ENCODE measurements at regions not wholly inside any gene's neighbourhood (a gene's known extent, or its start where the extent isn't known, plus 50 kb on each side); places are given as distances from the start of the nearest gene placed in this dataset.

GRCh38 chr3:144109944-144110343 lies 138.3 kb downstream of the DIPK2A start:
- ChIA-PET POLR2A (no interaction called here), CTCF (no interaction called here)
- no peak for TF ChIP-seq SUZ12 (IDR thresholded peaks at IDR 0.05)
- TF ChIP-seq TARDBP (IDR thresholded peaks at IDR 0.05), result no peak
- no peak for TF ChIP-seq ARNT (IDR thresholded peaks at IDR 0.05)
- no peak for TF ChIP-seq NFRKB (IDR thresholded peaks at IDR 0.05)
- no peak for TF ChIP-seq PKNOX1 (IDR thresholded peaks at IDR 0.05)
- TF ChIP-seq BHLHE40 (IDR thresholded peaks at IDR 0.05; ENCODE audit: borderline replicate concordance), result no peak
- TF ChIP-seq FOXA1 (IDR thresholded peaks at IDR 0.05), result no peak
- TF ChIP-seq L3MBTL2 (conservative IDR thresholded peaks at IDR 0.05), result no peak
- TF ChIP-seq FOXK2 (IDR thresholded peaks at IDR 0.05), result no peak
- TF ChIP-seq CTBP1 (IDR thresholded peaks at IDR 0.05; ENCODE audit: borderline replicate concordance), result no peak
- DNase-seq (ENCODE audit: extremely low spot score), result no peak

GRCh38 chr3:144112036-144112435 lies 140.4 kb downstream of the DIPK2A start:
- TF ChIP-seq HDGF (IDR thresholded peaks at IDR 0.05; ENCODE audit: borderline replicate concordance) (no peak), ZNF384 (IDR thresholded peaks at IDR 0.05) (no peak), ARNT (IDR thresholded peaks at IDR 0.05) (no peak), NFRKB (IDR thresholded peaks at IDR 0.05) (no peak), ELF4 (IDR thresholded peaks at IDR 0.05) (no peak), SUZ12 (IDR thresholded peaks at IDR 0.05) (no peak), PKNOX1 (IDR thresholded peaks at IDR 0.05) (no peak), FOXA1 (IDR thresholded peaks at IDR 0.05) (no peak), CTBP1 (IDR thresholded peaks at IDR 0.05; ENCODE audit: borderline replicate concordance) (no peak), BHLHE40 (IDR thresholded peaks at IDR 0.05; ENCODE audit: borderline replicate concordance) (no peak), L3MBTL2 (conservative IDR thresholded peaks at IDR 0.05) (no peak), SP1 (IDR thresholded peaks at IDR 0.05) (no peak)
- POLR2A ChIA-PET, result no interaction called here
- CTCF ChIA-PET, result no interaction called here
- DNase-seq (ENCODE audit: extremely low spot score), result no peak

GRCh38 chr3:144112437-144112836 lies 140.8 kb downstream of the DIPK2A start:
- ChIA-PET CTCF (no interaction called here), POLR2A (no interaction called here)
- no peak for DNase-seq (ENCODE audit: extremely low spot score)
- TF ChIP-seq L3MBTL2 (conservative IDR thresholded peaks at IDR 0.05) (no peak), ELF4 (IDR thresholded peaks at IDR 0.05) (no peak), TARDBP (IDR thresholded peaks at IDR 0.05) (no peak), HDGF (IDR thresholded peaks at IDR 0.05; ENCODE audit: borderline replicate concordance) (no peak), LEF1 (IDR thresholded peaks at IDR 0.05; ENCODE audit: borderline replicate concordance) (no peak), ARNT (IDR thresholded peaks at IDR 0.05) (no peak), CTBP1 (IDR thresholded peaks at IDR 0.05; ENCODE audit: borderline replicate concordance) (no peak), FOXA1 (IDR thresholded peaks at IDR 0.05) (no peak), NFRKB (IDR thresholded peaks at IDR 0.05) (no peak)

GRCh38 chr3:144114767-144115166 lies 143.1 kb downstream of the DIPK2A start:
- ChIA-PET CTCF (no interaction called here), POLR2A (no interaction called here)
- no peak for DNase-seq (ENCODE audit: extremely low spot score)
- TF ChIP-seq NFRKB (IDR thresholded peaks at IDR 0.05) (no peak), SUZ12 (IDR thresholded peaks at IDR 0.05) (no peak), ARNT (IDR thresholded peaks at IDR 0.05) (no peak), FOXM1 (IDR thresholded peaks at IDR 0.05; ENCODE audit: borderline replicate concordance) (no peak)

- ChIA-PET POLR2A (no interaction called here), CTCF (no interaction called here)
- DNase-seq (ENCODE audit: extremely low spot score), result no peak
- TF ChIP-seq LEF1 (IDR thresholded peaks at IDR 0.05; ENCODE audit: borderline replicate concordance), result no peak
Observed at GRCh38 chr3:144119633-144120032, 148.0 kb downstream of the DIPK2A start.

GRCh38 chr3:144121661-144122060 lies 150.0 kb downstream of the DIPK2A start:
- POLR2A ChIA-PET, result interaction anchor here (1.4 kb wide), 1 partner anchor 150 kb away, joined by 3 read pairs; the partner anchor contains the start of gene DIPK2A
- DNase-seq (ENCODE audit: extremely low spot score), result no peak
- CTCF ChIA-PET, result no interaction called here
- TF ChIP-seq TARDBP (IDR thresholded peaks at IDR 0.05) (no peak), SUZ12 (IDR thresholded peaks at IDR 0.05) (no peak), FOXA1 (IDR thresholded peaks at IDR 0.05) (no peak), FOXM1 (IDR thresholded peaks at IDR 0.05; ENCODE audit: borderline replicate concordance) (no peak), ELF4 (IDR thresholded peaks at IDR 0.05) (no peak), HDGF (IDR thresholded peaks at IDR 0.05; ENCODE audit: borderline replicate concordance) (no peak), ZNF384 (IDR thresholded peaks at IDR 0.05) (no peak), L3MBTL2 (conservative IDR thresholded peaks at IDR 0.05) (no peak), NFRKB (IDR thresholded peaks at IDR 0.05) (no peak), LEF1 (IDR thresholded peaks at IDR 0.05; ENCODE audit: borderline replicate concordance) (no peak), SP1 (IDR thresholded peaks at IDR 0.05) (no peak), ARNT (IDR thresholded peaks at IDR 0.05) (no peak)

- CTCF ChIA-PET, result interaction anchor here (0.6 kb wide), 1 partner anchor 23 kb away, joined by 7 read pairs; no protein-coding TSS in a partner anchor
- POLR2A ChIA-PET, result no interaction called here
- no peak for DNase-seq (ENCODE audit: extremely low spot score)
- TF ChIP-seq SUZ12 (IDR thresholded peaks at IDR 0.05), result no peak
Observed at GRCh38 chr3:144127014-144127413, 155.4 kb downstream of the DIPK2A start.

- no peak for DNase-seq (ENCODE audit: extremely low spot score)
- no peak for TF ChIP-seq ZNF384 (IDR thresholded peaks at IDR 0.05)
- TF ChIP-seq NFRKB (IDR thresholded peaks at IDR 0.05), result no peak
- TF ChIP-seq HDGF (IDR thresholded peaks at IDR 0.05; ENCODE audit: borderline replicate concordance), result no peak
- no peak for TF ChIP-seq CTBP1 (IDR thresholded peaks at IDR 0.05; ENCODE audit: borderline replicate concordance)
- TF ChIP-seq TARDBP (IDR thresholded peaks at IDR 0.05), result no peak
- TF ChIP-seq PKNOX1 (IDR thresholded peaks at IDR 0.05), result no peak
- TF ChIP-seq ARNT (IDR thresholded peaks at IDR 0.05), result no peak
- no peak for TF ChIP-seq SP1 (IDR thresholded peaks at IDR 0.05)
- no peak for TF ChIP-seq BHLHE40 (IDR thresholded peaks at IDR 0.05; ENCODE audit: borderline replicate concordance)
- TF ChIP-seq FOXK2 (IDR thresholded peaks at IDR 0.05), result no peak
- no peak for TF ChIP-seq FOXA1 (IDR thresholded peaks at IDR 0.05)
- CTCF ChIA-PET, result no interaction called here
- POLR2A ChIA-PET, result no interaction called here
Observed at GRCh38 chr3:144127700-144128099, 156.1 kb downstream of the DIPK2A start.
